ENCODE measurements at regions not wholly inside any gene's neighbourhood (a gene's known extent, or its start where the extent isn't known, plus 50 kb on each side); places are given as distances from the start of the nearest gene placed in this dataset.

GRCh38 chr5:92332039-92332438, 948.9 kb upstream of the ARRDC3 start:
- no peak for TF ChIP-seq CTCF (IDR thresholded peaks at IDR 0.05)
- no peak for TF ChIP-seq ZFX (IDR thresholded peaks at IDR 0.05; ENCODE audit: borderline replicate concordance)
